ENCODE measurements at regions not wholly inside any gene's neighbourhood (a gene's known extent, or its start where the extent isn't known, plus 50 kb on each side); places are given as distances from the start of the nearest gene placed in this dataset.

GRCh38 chr10:129369566-129369965 lies 97.5 kb upstream of the MGMT start:
- no peaks in the 10 kb centered on the region for H3K36me3 ChIP-seq (ENCODE audit: control insufficient read depth, low read length)
- no peaks in the 10 kb centered on the region for H3K79me2 ChIP-seq (ENCODE audit: control insufficient read depth, low read length)
- no peaks in the 10 kb centered on the region for H4K20me1 ChIP-seq (ENCODE audit: control insufficient read depth, insufficient read depth, low read depth, low read length)
- no peak overlapping the region for H3K4me2 ChIP-seq (ENCODE audit: low read length)
- no peak overlapping the region for H3K27ac ChIP-seq (ENCODE audit: low read depth, low read length)
- no peak overlapping the region for H3K4me3 ChIP-seq (ENCODE audit: low read length)
- H3F3A ChIP-seq (ENCODE audit: control insufficient read depth, insufficient read depth) = no peaks in the 10 kb centered on the region
- H3K9me2 ChIP-seq (replicated peaks; ENCODE audit: control insufficient read depth, low read length) = no peaks in the 10 kb centered on the region
- H3K9me3 ChIP-seq (ENCODE audit: control insufficient read depth, insufficient read depth, low read length) = no peaks in the 10 kb centered on the region
- no peaks in the 10 kb centered on the region for H3K4me1 ChIP-seq (ENCODE audit: control insufficient read depth, low read length)
- TF ChIP-seq EZH2phosphoT487 (IDR thresholded peaks at IDR 0.05; ENCODE audit: borderline replicate concordance, low read length) (no peak), CTCF (IDR thresholded peaks at IDR 0.05; ENCODE audit: low read depth, low read length, poor library complexity, severe bottlenecking) (no peak)
- peaks cover 2% of the 10 kb centered on the region; the same call in 1 of the 2 replicates for H3K27me3 ChIP-seq (ENCODE audit: control insufficient read depth, low read length)

- H3K4me3 ChIP-seq (ENCODE audit: low read length) = no peak overlapping the region
- H3K4me1 ChIP-seq (ENCODE audit: control insufficient read depth, low read length) = no peaks in the 10 kb centered on the region
- H3K9me2 ChIP-seq (replicated peaks; ENCODE audit: control insufficient read depth, low read length) = no peaks in the 10 kb centered on the region
- H3K27ac ChIP-seq (ENCODE audit: low read depth, low read length) = no peak overlapping the region
- H3K79me2 ChIP-seq (ENCODE audit: control insufficient read depth, low read length) = no peaks in the 10 kb centered on the region
- no peak overlapping the region for H3K4me2 ChIP-seq (ENCODE audit: low read length)
- H3F3A ChIP-seq (ENCODE audit: control insufficient read depth, insufficient read depth) = no peaks in the 10 kb centered on the region
- H3K27me3 ChIP-seq (ENCODE audit: control insufficient read depth, low read length) = peaks cover 2% of the 10 kb centered on the region; the same call in 1 of the 2 replicates
- TF ChIP-seq EZH2phosphoT487 (IDR thresholded peaks at IDR 0.05; ENCODE audit: borderline replicate concordance, low read length) (no peak), CTCF (IDR thresholded peaks at IDR 0.05; ENCODE audit: low read depth, low read length, poor library complexity, severe bottlenecking) (no peak)
- H3K36me3 ChIP-seq (ENCODE audit: control insufficient read depth, low read length) = no peaks in the 10 kb centered on the region
- H4K20me1 ChIP-seq (ENCODE audit: control insufficient read depth, insufficient read depth, low read depth, low read length) = no peaks in the 10 kb centered on the region
- H3K9me3 ChIP-seq (ENCODE audit: control insufficient read depth, insufficient read depth, low read length) = no peaks in the 10 kb centered on the region
These were observed 95.5 kb upstream of the MGMT start for GRCh38 chr10:129371541-129371940.

GRCh38 chr10:129372172-129372571 lies 94.9 kb upstream of the MGMT start:
- Histone ChIP-seq H3K4me3 (ENCODE audit: low read length) (no peak overlapping the region), H3K4me2 (ENCODE audit: low read length) (no peak overlapping the region), H3K9me3 (ENCODE audit: control insufficient read depth, insufficient read depth, low read length) (no peaks in the 10 kb centered on the region), H3K9me2 (replicated peaks; ENCODE audit: control insufficient read depth, low read length) (no peaks in the 10 kb centered on the region), H3F3A (ENCODE audit: control insufficient read depth, insufficient read depth) (no peaks in the 10 kb centered on the region), H3K4me1 (ENCODE audit: control insufficient read depth, low read length) (no peaks in the 10 kb centered on the region), H3K27me3 (ENCODE audit: control insufficient read depth, low read length) (peaks cover 2% of the 10 kb centered on the region; the same call in 1 of the 2 replicates), H3K36me3 (ENCODE audit: control insufficient read depth, low read length) (no peaks in the 10 kb centered on the region), H3K79me2 (ENCODE audit: control insufficient read depth, low read length) (no peaks in the 10 kb centered on the region), H3K27ac (ENCODE audit: low read depth, low read length) (no peak overlapping the region), H4K20me1 (ENCODE audit: control insufficient read depth, insufficient read depth, low read depth, low read length) (no peaks in the 10 kb centered on the region)
- TF ChIP-seq CTCF (IDR thresholded peaks at IDR 0.05; ENCODE audit: low read depth, low read length, poor library complexity, severe bottlenecking) (no peak), EZH2phosphoT487 (IDR thresholded peaks at IDR 0.05; ENCODE audit: borderline replicate concordance, low read length) (no peak)

All from DOHH2 (cell line).